GM19099 (cell line): ENCODE measurements at regions not wholly inside any gene's neighbourhood (a gene's known extent, or its start where the extent isn't known, plus 50 kb on each side); places are given as distances from the start of the nearest gene placed in this dataset.

Source experiments
- POLR2A ChIP-seq: IDR thresholded peaks from 3 replicates; pipeline ENCODE4 v1.6.1; 2011; ENCODE audit warnings: low read depth; ENCODE audit not compliant: insufficient read length; ENCODE audit errors: extremely low read depth

GRCh38 chr11:116438651-116439360, 334.0 kb downstream of the BUD13 start:
- TF ChIP-seq POLR2A: no peak

GRCh38 chr11:116434986-116435385, 337.8 kb downstream of the BUD13 start:
- TF ChIP-seq POLR2A: no peak

GRCh38 chr11:116432301-116432700, 340.5 kb downstream of the BUD13 start:
- TF ChIP-seq POLR2A: no peak

- no peak for TF ChIP-seq POLR2A
Observed at GRCh38 chr11:116431842-116432241, 340.9 kb downstream of the BUD13 start.

GRCh38 chr11:116428638-116428975, 344.2 kb downstream of the BUD13 start:
- TF ChIP-seq POLR2A: no peak

- no peak for TF ChIP-seq POLR2A
Observed at GRCh38 chr11:116427903-116428637, 344.7 kb downstream of the BUD13 start.

GRCh38 chr11:116427337-116427902, 345.4 kb downstream of the BUD13 start:
- TF ChIP-seq POLR2A: no peak

GRCh38 chr11:116426761-116427160, 346.0 kb downstream of the BUD13 start:
- no peak for TF ChIP-seq POLR2A

- no peak for TF ChIP-seq POLR2A
Observed at GRCh38 chr11:116424615-116425261, 348.0 kb downstream of the BUD13 start.

GRCh38 chr11:116422956-116423600, 349.7 kb downstream of the BUD13 start:
- no peak for TF ChIP-seq POLR2A

GRCh38 chr11:116422556-116422955, 350.2 kb downstream of the BUD13 start:
- TF ChIP-seq POLR2A: no peak

- TF ChIP-seq POLR2A: no peak
Observed at GRCh38 chr11:116421529-116422185, 351.1 kb downstream of the BUD13 start.

GRCh38 chr11:116420770-116421528, 351.8 kb downstream of the BUD13 start:
- no peak for TF ChIP-seq POLR2A

- no peak for TF ChIP-seq POLR2A
Observed at GRCh38 chr11:116420030-116420429, 352.8 kb downstream of the BUD13 start.

GRCh38 chr11:116418388-116419041, 354.3 kb downstream of the BUD13 start:
- TF ChIP-seq POLR2A: no peak
